Medulla oblongata (tissue), 1 donor: ENCODE measurements at regions not wholly inside any gene's neighbourhood (a gene's known extent, or its start where the extent isn't known, plus 50 kb on each side); places are given as distances from the start of the nearest gene placed in this dataset.

Experiments used
- DNase-seq: peaks from one replicate; pipeline ENCODE4 v3.0.0-alpha.2; 2015; ENCODE audit errors: extremely low spot score

- DNase-seq, result no peak
Observed at GRCh38 chr11:122062763-122063162, 53.3 kb downstream of the BLID start.

GRCh38 chr11:122059565-122059964, 56.5 kb downstream of the BLID start:
- no peak for DNase-seq

- DNase-seq, result no peak
Observed at GRCh38 chr11:122050021-122050690, 65.9 kb downstream of the BLID start.

GRCh38 chr11:122048401-122048800, 67.6 kb downstream of the BLID start:
- DNase-seq, result no peak

GRCh38 chr11:122046846-122047245, 69.2 kb downstream of the BLID start:
- DNase-seq, result no peak

- no peak for DNase-seq
Observed at GRCh38 chr11:122046438-122046837, 69.6 kb downstream of the BLID start.

GRCh38 chr11:122045181-122045586, 70.8 kb downstream of the BLID start:
- DNase-seq, result no peak

GRCh38 chr11:122044086-122044485, 71.9 kb downstream of the BLID start:
- DNase-seq, result no peak

GRCh38 chr11:122042981-122043380, 73.0 kb downstream of the BLID start:
- no peak for DNase-seq

- no peak for DNase-seq
Observed at GRCh38 chr11:122040464-122040863, 75.6 kb downstream of the BLID start.

- DNase-seq, result no peak
Observed at GRCh38 chr11:122038543-122038942, 77.5 kb downstream of the BLID start.

GRCh38 chr11:122037911-122038310, 78.1 kb downstream of the BLID start:
- DNase-seq, result no peak

- DNase-seq, result no peak
Observed at GRCh38 chr11:122036493-122036892, 79.5 kb downstream of the BLID start.

- no peak for DNase-seq
Observed at GRCh38 chr11:122036018-122036417, 80.0 kb downstream of the BLID start.

- no peak for DNase-seq
Observed at GRCh38 chr11:122033631-122034030, 82.4 kb downstream of the BLID start.

GRCh38 chr11:122033193-122033592, 82.8 kb downstream of the BLID start:
- DNase-seq, result no peak

GRCh38 chr11:122032317-122032716, 83.7 kb downstream of the BLID start:
- no peak for DNase-seq

- DNase-seq, result no peak
Observed at GRCh38 chr11:122031813-122032212, 84.2 kb downstream of the BLID start.

- DNase-seq, result no peak
Observed at GRCh38 chr11:122030286-122030685, 85.7 kb downstream of the BLID start.

- no peak for DNase-seq
Observed at GRCh38 chr11:122028545-122028944, 87.5 kb downstream of the BLID start.

- no peak for DNase-seq
Observed at GRCh38 chr11:122028036-122028435, 88.0 kb downstream of the BLID start.

- DNase-seq, result no peak
Observed at GRCh38 chr11:122025757-122026156, 90.3 kb downstream of the BLID start.

- no peak for DNase-seq
Observed at GRCh38 chr11:122024278-122024677, 91.7 kb downstream of the BLID start.

GRCh38 chr11:122023614-122024250, 92.3 kb downstream of the BLID start:
- DNase-seq, result no peak
